ENCODE measurements at regions not wholly inside any gene's neighbourhood (a gene's known extent, or its start where the extent isn't known, plus 50 kb on each side); places are given as distances from the start of the nearest gene placed in this dataset.

DNA sequence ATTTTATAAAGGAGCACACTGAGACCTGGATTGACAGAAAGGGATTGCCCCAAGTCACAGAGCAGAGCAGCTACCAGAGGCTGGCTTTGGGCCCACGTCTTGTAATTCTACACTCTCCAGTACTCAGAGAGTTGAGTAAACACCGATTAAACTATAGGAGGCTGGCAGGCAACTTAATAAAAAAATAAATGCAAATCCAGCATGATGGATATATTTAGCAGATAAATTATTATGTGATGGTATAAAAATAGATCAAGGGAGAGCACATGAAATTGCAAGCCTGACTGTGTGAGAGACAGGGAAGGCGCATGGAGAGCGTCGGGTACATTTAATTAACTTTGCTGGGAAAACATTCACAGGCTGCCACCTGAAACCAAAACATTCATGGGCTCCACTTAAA is 87.7 kb upstream of the CCL2 start:
- Histone ChIP-seq H3K9me3 (replicated peaks in 1 of 3) (no peaks in the 10 kb centered on the region), H3K4me1 (replicated peaks in 1 of 2) (no peaks in the 10 kb centered on the region), H3K27me3 (peaks cover 7% of the 10 kb centered on the region), H3K27ac (no peak overlapping the region), H3K4me3 (no peak overlapping the region), H3K36me3 (replicated peaks in 1 of 2) (no peaks in the 10 kb centered on the region)
- intact Hi-C loops (cut with DNase I): loop anchor here in 1 of 2 donors (10.0 kb wide), 1 partner anchor 393 kb away; no protein-coding TSS in a partner anchor
- TF ChIP-seq, protein P1, sequence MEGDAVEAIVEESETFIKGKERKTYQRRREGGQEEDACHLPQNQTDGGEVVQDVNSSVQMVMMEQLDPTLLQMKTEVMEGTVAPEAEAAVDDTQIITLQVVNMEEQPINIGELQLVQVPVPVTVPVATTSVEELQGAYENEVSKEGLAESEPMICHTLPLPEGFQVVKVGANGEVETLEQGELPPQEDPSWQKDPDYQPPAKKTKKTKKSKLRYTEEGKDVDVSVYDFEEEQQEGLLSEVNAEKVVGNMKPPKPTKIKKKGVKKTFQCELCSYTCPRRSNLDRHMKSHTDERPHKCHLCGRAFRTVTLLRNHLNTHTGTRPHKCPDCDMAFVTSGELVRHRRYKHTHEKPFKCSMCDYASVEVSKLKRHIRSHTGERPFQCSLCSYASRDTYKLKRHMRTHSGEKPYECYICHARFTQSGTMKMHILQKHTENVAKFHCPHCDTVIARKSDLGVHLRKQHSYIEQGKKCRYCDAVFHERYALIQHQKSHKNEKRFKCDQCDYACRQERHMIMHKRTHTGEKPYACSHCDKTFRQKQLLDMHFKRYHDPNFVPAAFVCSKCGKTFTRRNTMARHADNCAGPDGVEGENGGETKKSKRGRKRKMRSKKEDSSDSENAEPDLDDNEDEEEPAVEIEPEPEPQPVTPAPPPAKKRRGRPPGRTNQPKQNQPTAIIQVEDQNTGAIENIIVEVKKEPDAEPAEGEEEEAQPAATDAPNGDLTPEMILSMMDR (IDR thresholded peaks at IDR 0.05): no peak
- no peak for TF ChIP-seq POLR2A (IDR thresholded peaks at IDR 0.05)
- WGBS, 4 donors: 53 to 63% (median 58%) methylated on average over 5 of the region's 5 CpGs
- DNase-seq: no peak

DNA sequence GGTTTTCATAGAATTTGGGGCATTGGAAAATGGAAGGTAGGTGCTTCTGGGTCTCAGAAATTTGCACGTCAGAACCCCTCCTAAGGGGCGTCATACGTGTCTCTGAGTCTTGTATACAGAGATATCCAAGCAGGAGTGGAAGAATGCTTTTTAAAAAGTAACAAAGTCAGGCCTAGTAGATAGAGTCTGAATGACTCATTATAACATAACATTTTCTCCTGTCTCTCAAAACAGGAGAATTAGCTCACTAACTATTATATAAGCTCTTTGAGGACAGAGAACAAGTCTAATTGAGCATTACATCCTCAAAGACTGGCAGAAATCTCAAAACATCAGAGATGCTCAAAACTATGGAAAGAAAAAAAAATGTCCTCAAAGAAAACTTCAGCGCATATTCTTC is 86.1 kb upstream of the CCL2 start:
- intact Hi-C loops (cut with DNase I): loop anchor here in 1 of 2 donors (10.0 kb wide), 1 partner anchor 394 kb away; no protein-coding TSS in a partner anchor
- no peak for DNase-seq
- TF ChIP-seq, protein P1 (IDR thresholded peaks at IDR 0.05): no peak
- no peak for TF ChIP-seq POLR2A (IDR thresholded peaks at IDR 0.05)

DNA sequence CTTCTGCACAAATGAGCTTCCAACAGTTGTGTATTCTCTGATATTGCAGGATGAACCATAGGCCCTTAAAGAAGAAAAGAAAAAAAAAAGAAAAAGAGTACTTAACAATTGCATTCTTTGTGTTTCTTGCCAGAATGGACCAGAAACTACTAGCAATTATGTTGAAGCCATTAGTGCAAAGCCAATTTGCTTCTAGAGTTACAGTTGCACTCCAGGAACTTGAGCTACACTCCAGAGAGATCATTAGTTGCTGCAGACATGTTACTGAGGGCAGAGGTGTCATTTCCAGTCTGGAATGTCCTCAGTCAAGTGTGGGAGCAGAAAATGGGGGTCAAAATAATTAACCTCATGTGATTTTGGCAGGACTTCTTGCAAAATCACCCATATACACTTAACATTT is 85.6 kb upstream of the CCL2 start:
- Histone ChIP-seq H3K36me3 (replicated peaks in 1 of 2) (no peaks in the 10 kb centered on the region), H3K4me3 (no peak overlapping the region), H3K4me1 (replicated peaks in 1 of 2) (no peaks in the 10 kb centered on the region), H3K27me3 (peaks cover 7% of the 10 kb centered on the region), H3K27ac (no peak overlapping the region), H3K9me3 (replicated peaks in 1 of 3) (no peaks in the 10 kb centered on the region)
- no peak for TF ChIP-seq POLR2A (IDR thresholded peaks at IDR 0.05)
- TF ChIP-seq, protein P1 (IDR thresholded peaks at IDR 0.05): no peak
- intact Hi-C loops (cut with DNase I): loop anchor here in 1 of 2 donors (10.0 kb wide), 1 partner anchor 395 kb away; no protein-coding TSS in a partner anchor
- DNase-seq: no peak

More for the DNA sequence above, 86.1 kb upstream of the CCL2 start:
- H3K27me3 ChIP-seq: peaks cover 7% of the 10 kb centered on the region
- no peaks in the 10 kb centered on the region for H3K9me3 ChIP-seq (replicated peaks in 1 of 3)
- H3K36me3 ChIP-seq (replicated peaks in 1 of 2): no peaks in the 10 kb centered on the region
- H3K27ac ChIP-seq: no peak overlapping the region
- no peak overlapping the region for H3K4me3 ChIP-seq
- no peaks in the 10 kb centered on the region for H3K4me1 ChIP-seq (replicated peaks in 1 of 2)
- 78 to 84% (median 81%) methylated on average over 4 of the region's 4 CpGs for WGBS, 4 donors

DNA sequence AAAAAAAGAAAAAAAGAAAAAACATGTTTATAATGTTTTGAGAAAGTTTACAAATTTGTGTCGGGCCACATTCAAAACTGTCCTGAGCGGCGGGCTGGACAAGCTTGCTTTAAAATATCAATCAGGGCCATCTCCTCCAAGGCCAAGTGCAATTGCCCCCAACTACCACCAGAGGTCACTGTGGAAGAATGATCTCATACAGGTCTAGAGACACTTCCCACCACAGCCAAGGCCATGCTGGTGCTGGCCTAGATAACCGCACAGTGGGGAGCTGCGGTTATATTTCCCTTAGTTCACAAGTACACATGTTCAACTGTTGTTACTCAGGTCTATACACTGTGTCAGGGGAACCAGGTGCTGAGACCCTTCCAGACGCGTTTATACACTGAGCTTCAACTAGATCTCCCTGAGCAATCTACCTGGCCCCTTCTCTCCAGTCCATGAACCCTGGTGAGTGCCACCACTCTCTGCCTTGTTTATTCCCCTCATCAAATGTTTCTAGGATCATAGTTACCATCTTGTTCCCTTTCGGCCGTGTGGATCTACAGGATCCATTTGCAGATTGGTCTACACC is 83.8 kb upstream of the CCL2 start:
- TF ChIP-seq, protein P1 (IDR thresholded peaks at IDR 0.05): peak; percentile 53 to 78 (median 70)
- no peak for TF ChIP-seq POLR2A (IDR thresholded peaks at IDR 0.05)
- intact Hi-C loops (cut with DNase I): no loop called here

More for the DNA sequence above, 83.8 kb upstream of the CCL2 start:
- Histone ChIP-seq H3K27me3 (peaks cover 6% of the 10 kb centered on the region), H3K9me3 (replicated peaks in 1 of 3) (no peaks in the 10 kb centered on the region), H3K4me1 (replicated peaks in 1 of 2) (no peaks in the 10 kb centered on the region), H3K4me3 (no peak overlapping the region), H3K36me3 (replicated peaks in 1 of 2) (no peaks in the 10 kb centered on the region), H3K27ac (no peak overlapping the region)
- WGBS, 4 donors: 48 to 59% (median 53%) methylated on average over 9 of the region's 9 CpGs
- peak; percentile 47 to 87 (median 75) for DNase-seq
